HUES48 (cell line): ENCODE measurements at regions not wholly inside any gene's neighbourhood (a gene's known extent, or its start where the extent isn't known, plus 50 kb on each side); places are given as distances from the start of the nearest gene placed in this dataset.
A peak's percentile ranks its signal among the peaks of the same experiment; 100 is the strongest.

Experiments used
- H3K27ac ChIP-seq: one replicate; pipeline ENCODE4 v1.7.0; 2013; ENCODE audit warnings: low read depth, low read length, inconsistent platforms
- H3K27me3 ChIP-seq: 2 replicates; pipeline ENCODE4 v1.6.1; 2013; ENCODE audit warnings: mild to moderate bottlenecking, low read length; ENCODE audit not compliant: control insufficient read depth, insufficient read depth
- H3K36me3 ChIP-seq: 2 replicates; pipeline ENCODE4 v1.6.1; 2013; ENCODE audit warnings: low read length; ENCODE audit not compliant: control insufficient read depth, insufficient read depth
- H3K4me1 ChIP-seq: 2 replicates; pipeline ENCODE4 v1.6.1; 2013; ENCODE audit warnings: mild to moderate bottlenecking, low read length; ENCODE audit not compliant: control insufficient read depth, insufficient read depth
- H3K4me3 ChIP-seq: 2 replicates; pipeline ENCODE4 v1.5.1; 2013; ENCODE audit warnings: mild to moderate bottlenecking, low read depth, low read length
- H3K9ac ChIP-seq: 2 replicates; pipeline ENCODE4 v1.6.1; 2013; ENCODE audit warnings: mild to moderate bottlenecking, low read depth, low read length, moderate library complexity
- H3K9me3 ChIP-seq: 2 replicates; pipeline ENCODE4 v1.6.1; 2013; ENCODE audit warnings: low read length; ENCODE audit not compliant: control insufficient read depth, insufficient read depth

DNA sequence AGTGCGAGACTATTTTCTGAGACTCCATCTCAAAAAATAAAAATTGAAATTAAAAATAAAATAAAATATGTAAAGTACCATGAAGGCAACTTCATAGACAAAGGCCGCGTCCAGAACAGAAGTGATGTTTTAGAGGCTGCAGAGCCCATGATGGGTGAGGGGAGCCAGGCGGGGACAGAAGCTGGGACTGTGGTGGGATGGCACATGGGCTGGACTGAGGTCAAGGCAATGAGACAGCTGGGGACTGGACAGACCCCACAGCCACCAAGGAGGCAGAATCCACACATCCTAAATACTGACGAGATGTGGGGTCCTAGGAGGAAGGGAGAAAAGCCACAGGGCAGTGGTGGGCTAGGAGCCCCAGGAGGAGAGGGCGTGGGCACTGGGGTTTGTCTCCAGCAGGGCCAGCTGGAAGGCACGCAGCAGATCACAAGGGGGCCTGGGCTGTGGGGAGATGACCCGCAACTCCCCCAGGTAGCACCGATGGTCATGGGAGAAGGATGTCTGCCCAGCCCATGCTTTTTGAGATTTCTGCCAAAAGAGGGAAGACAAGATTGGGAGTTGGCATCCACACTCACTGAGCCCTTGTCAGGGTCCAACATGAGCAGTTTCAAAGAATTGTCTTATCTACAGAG lies 74.3 kb downstream of the KCNF1 start:
- H3K4me3 ChIP-seq, result no peak overlapping the region
- H3K9me3 ChIP-seq, result no peaks in the 10 kb centered on the region
- no peaks in the 10 kb centered on the region for H3K27me3 ChIP-seq
- no peaks in the 10 kb centered on the region for H3K4me1 ChIP-seq
- H3K36me3 ChIP-seq, result no peaks in the 10 kb centered on the region
- no peak overlapping the region for H3K9ac ChIP-seq
- H3K27ac ChIP-seq, result no peak overlapping the region

DNA sequence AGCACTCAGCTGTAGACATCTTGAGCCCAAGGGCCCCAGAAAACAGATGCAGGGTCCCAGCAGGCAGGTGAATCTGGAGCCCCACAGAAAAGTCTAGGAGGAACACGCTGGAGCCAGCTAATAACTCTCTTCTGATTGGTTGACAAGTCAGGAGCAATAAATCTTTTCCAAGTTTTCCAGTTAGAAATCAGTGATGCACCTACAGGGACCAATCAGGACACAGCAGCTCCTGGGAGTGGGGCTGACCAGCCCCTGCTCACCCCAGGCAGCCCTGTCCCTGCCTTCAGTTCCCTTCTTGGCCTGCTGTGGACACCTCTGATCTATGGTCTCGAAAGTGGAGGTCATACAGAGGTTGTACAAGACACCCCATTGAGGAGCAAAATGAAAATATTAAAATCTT lies 75.7 kb downstream of the KCNF1 start:
- no peak overlapping the region for H3K9ac ChIP-seq
- H3K9me3 ChIP-seq, result no peaks in the 10 kb centered on the region
- H3K4me3 ChIP-seq, result no peak overlapping the region
- H3K27ac ChIP-seq, result no peak overlapping the region
- H3K4me1 ChIP-seq, result no peaks in the 10 kb centered on the region
- H3K36me3 ChIP-seq, result no peaks in the 10 kb centered on the region
- no peaks in the 10 kb centered on the region for H3K27me3 ChIP-seq

DNA sequence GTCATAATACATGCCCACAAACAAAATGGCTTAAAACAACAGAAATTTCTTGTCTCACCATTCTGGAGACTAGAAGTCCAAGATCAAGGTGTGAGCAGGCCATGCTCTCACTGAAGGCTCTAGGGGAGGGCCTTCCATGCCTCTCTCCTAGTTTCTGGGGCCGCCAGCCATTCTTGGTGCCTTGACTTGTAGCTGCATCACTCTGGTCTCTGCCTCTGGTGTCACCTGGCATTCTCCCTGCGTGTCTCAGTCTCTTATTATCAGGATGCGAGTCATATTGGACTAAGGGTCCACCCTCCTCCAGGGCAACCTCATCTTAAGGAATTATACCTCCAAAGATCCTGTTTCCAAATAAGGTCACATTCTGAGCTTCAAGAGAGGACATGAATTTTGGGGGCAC lies 76.1 kb downstream of the KCNF1 start:
- no peaks in the 10 kb centered on the region for H3K36me3 ChIP-seq
- no peaks in the 10 kb centered on the region for H3K27me3 ChIP-seq
- H3K4me3 ChIP-seq, result no peak overlapping the region
- no peak overlapping the region for H3K27ac ChIP-seq
- no peaks in the 10 kb centered on the region for H3K9me3 ChIP-seq
- no peak overlapping the region for H3K9ac ChIP-seq
- H3K4me1 ChIP-seq, result no peaks in the 10 kb centered on the region

- Histone ChIP-seq H3K27me3 (no peaks in the 10 kb centered on the region), H3K36me3 (no peaks in the 10 kb centered on the region)
Measured at GRCh38 chr2:10989151-10989550, 77.4 kb downstream of the KCNF1 start.

GRCh38 chr2:10989782-10990181 lies 78.0 kb downstream of the KCNF1 start:
- Histone ChIP-seq H3K36me3 (no peaks in the 10 kb centered on the region), H3K27me3 (no peaks in the 10 kb centered on the region), H3K27ac (no peak overlapping the region), H3K9me3 (no peaks in the 10 kb centered on the region), H3K9ac (no peak overlapping the region), H3K4me1 (no peaks in the 10 kb centered on the region), H3K4me3 (no peak overlapping the region)

More at GRCh38 chr2:10989151-10989550, 77.4 kb downstream of the KCNF1 start:
- Histone ChIP-seq H3K4me3 (no peak overlapping the region), H3K9me3 (no peaks in the 10 kb centered on the region), H3K4me1 (no peaks in the 10 kb centered on the region), H3K27ac (no peak overlapping the region), H3K9ac (no peak overlapping the region)

- H3K4me1 ChIP-seq, result no peaks in the 10 kb centered on the region
- no peak overlapping the region for H3K9ac ChIP-seq
- H3K27me3 ChIP-seq, result no peaks in the 10 kb centered on the region
- H3K4me3 ChIP-seq, result no peak overlapping the region
- H3K27ac ChIP-seq, result no peak overlapping the region
- H3K9me3 ChIP-seq, result no peaks in the 10 kb centered on the region
- H3K36me3 ChIP-seq, result no peaks in the 10 kb centered on the region
Measured at GRCh38 chr2:10990561-10991111, 78.9 kb downstream of the KCNF1 start.

- no peaks in the 10 kb centered on the region for H3K27me3 ChIP-seq
Measured at GRCh38 chr2:10992023-10992791, 80.5 kb downstream of the KCNF1 start.

GRCh38 chr2:10993001-10993481 lies 81.3 kb downstream of the KCNF1 start:
- Histone ChIP-seq H3K9me3 (no peaks in the 10 kb centered on the region), H3K9ac (no peak overlapping the region), H3K4me1 (no peaks in the 10 kb centered on the region), H3K36me3 (no peaks in the 10 kb centered on the region), H3K27ac (no peak overlapping the region), H3K27me3 (no peaks in the 10 kb centered on the region), H3K4me3 (no peak overlapping the region)

More at GRCh38 chr2:10992023-10992791, 80.5 kb downstream of the KCNF1 start:
- no peak overlapping the region for H3K27ac ChIP-seq
- H3K9me3 ChIP-seq, result no peaks in the 10 kb centered on the region
- H3K4me1 ChIP-seq, result no peaks in the 10 kb centered on the region
- no peak overlapping the region for H3K4me3 ChIP-seq
- no peaks in the 10 kb centered on the region for H3K36me3 ChIP-seq
- no peak overlapping the region for H3K9ac ChIP-seq

DNA sequence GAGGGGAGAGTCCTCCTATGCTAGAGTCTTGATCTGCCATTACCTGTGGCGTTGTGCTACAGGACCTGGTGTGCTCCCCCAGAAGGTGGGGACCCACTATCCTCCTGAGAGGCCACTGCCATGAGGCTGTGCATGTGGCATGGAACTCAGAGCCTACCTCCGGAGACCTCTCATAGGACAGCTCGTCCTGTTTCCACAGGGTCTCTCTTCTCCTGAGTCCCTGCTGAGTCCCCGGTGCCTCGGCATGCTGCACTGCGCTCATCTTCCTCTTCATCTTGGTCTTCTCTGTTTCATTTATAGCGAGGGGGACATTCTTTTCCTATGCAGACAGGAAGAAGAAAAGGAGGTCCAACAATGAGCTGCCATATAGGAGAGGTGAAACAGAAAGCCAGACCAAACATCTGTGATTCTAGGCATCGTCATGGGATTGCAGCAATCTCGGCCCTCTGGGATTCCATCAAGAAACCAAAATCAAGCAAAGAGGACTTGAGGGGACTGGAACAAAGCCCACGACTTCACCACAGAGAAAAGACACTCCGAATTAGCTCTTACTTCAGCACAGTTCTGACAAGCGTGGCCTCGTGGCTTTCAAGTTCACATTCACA lies 83.7 kb downstream of the KCNF1 start:
- Histone ChIP-seq H3K4me1 (no peaks in the 10 kb centered on the region), H3K4me3 (no peak overlapping the region), H3K36me3 (no peaks in the 10 kb centered on the region), H3K27me3 (no peaks in the 10 kb centered on the region), H3K27ac (no peak overlapping the region), H3K9me3 (no peaks in the 10 kb centered on the region), H3K9ac (no peak overlapping the region)

- no peaks in the 10 kb centered on the region for H3K27me3 ChIP-seq
- no peaks in the 10 kb centered on the region for H3K36me3 ChIP-seq
- H3K4me1 ChIP-seq, result peaks cover 8% of the 10 kb centered on the region; the same call in 1 of the 2 replicates
- no peak overlapping the region for H3K4me3 ChIP-seq
- no peak overlapping the region for H3K9ac ChIP-seq
- H3K27ac ChIP-seq, result peak overlapping the region; percentile 68
- H3K9me3 ChIP-seq, result peaks cover 4% of the 10 kb centered on the region
Measured at GRCh38 chr2:11004199-11004598, 92.5 kb downstream of the KCNF1 start.

DNA sequence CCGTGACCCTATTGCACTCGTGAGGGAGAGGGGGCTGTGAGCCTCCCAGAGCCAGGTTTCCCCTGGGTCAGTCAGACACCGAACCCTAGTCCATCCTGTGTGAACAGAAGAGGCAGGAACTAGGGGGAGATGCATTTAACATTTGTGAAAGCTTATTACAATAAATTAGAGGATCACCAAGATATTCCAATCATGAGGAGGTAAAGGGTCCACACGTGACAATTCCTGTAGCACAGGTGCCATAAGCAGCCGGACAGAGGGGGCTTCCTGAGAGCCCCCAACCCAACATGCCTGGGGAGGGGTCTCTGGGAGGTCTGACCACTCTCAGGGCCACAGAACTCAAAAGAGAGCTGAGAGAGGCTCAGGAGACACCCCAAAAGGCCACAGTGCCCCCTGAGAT lies 93.3 kb downstream of the KCNF1 start:
- peak overlapping the region; percentile 68 for H3K27ac ChIP-seq
- H3K27me3 ChIP-seq, result no peaks in the 10 kb centered on the region
- no peak overlapping the region for H3K9ac ChIP-seq
- no peak overlapping the region for H3K4me3 ChIP-seq
- H3K36me3 ChIP-seq, result no peaks in the 10 kb centered on the region
- peaks cover 8% of the 10 kb centered on the region; the same call in 1 of the 2 replicates for H3K4me1 ChIP-seq
- peaks cover 4% of the 10 kb centered on the region for H3K9me3 ChIP-seq
